COR-L47 (cell line): ENCODE measurements at regions not wholly inside any gene's neighbourhood (a gene's known extent, or its start where the extent isn't known, plus 50 kb on each side); places are given as distances from the start of the nearest gene placed in this dataset.
"Not testable (repeated sequence)": the region's sequence is repeated elsewhere in the genome, so short reads cannot be mapped to it uniquely, and the experiment has no call there.

Experiments
- DNase-seq: peaks from one replicate; lab custom pipeline; 2025; lab: John Stamatoyannopoulos, UW

GRCh38 chr21:36207577-36208320 is 51.1 kb downstream of the DOP1B start:
- no peak for DNase-seq

- DNase-seq = no peak
Measured at GRCh38 chr21:36208326-36209013, 51.8 kb downstream of the DOP1B start.

GRCh38 chr21:36209626-36210171 is 53.1 kb downstream of the DOP1B start:
- DNase-seq = peak; percentile 70

GRCh38 chr21:36210779-36211659 is 54.4 kb downstream of the DOP1B start:
- no peak for DNase-seq

- DNase-seq = no peak
Measured at GRCh38 chr21:36211660-36212512, 55.3 kb downstream of the DOP1B start.

GRCh38 chr21:36212513-36212780 is 55.8 kb downstream of the DOP1B start:
- DNase-seq = no peak

GRCh38 chr21:36214561-36214960 is 57.9 kb downstream of the DOP1B start:
- no peak for DNase-seq

GRCh38 chr21:36217743-36218142 is 61.1 kb downstream of the DOP1B start:
- DNase-seq = no peak

- DNase-seq = no peak
Measured at GRCh38 chr21:36218691-36219090, 62.1 kb downstream of the DOP1B start.

- no peak for DNase-seq
Measured at GRCh38 chr21:36223451-36223850, 66.8 kb downstream of the DOP1B start.

- DNase-seq = no peak
Measured at GRCh38 chr21:36229181-36229580, 72.6 kb downstream of the DOP1B start.

- DNase-seq = not testable (repeated sequence)
Measured at GRCh38 chr21:36231444-36231843, 74.8 kb downstream of the DOP1B start.

GRCh38 chr21:36232641-36233040 is 76.0 kb downstream of the DOP1B start:
- DNase-seq = no peak

GRCh38 chr21:36235058-36235582 is 78.5 kb downstream of the DOP1B start:
- no peak for DNase-seq

GRCh38 chr21:36236052-36236730 is 79.6 kb downstream of the DOP1B start:
- DNase-seq = no peak

- no peak for DNase-seq
Measured at GRCh38 chr21:36237441-36237840, 80.8 kb downstream of the DOP1B start.

- no peak for DNase-seq
Measured at GRCh38 chr21:36239585-36239984, 80.4 kb upstream of the MORC3 start.

GRCh38 chr21:36241717-36242116 is 78.3 kb upstream of the MORC3 start:
- no peak for DNase-seq

- DNase-seq = no peak
Measured at GRCh38 chr21:36245115-36245514, 74.9 kb upstream of the MORC3 start.

GRCh38 chr21:36245649-36246048 is 74.3 kb upstream of the MORC3 start:
- no peak for DNase-seq
